ENCODE measurements at regions not wholly inside any gene's neighbourhood (a gene's known extent, or its start where the extent isn't known, plus 50 kb on each side); places are given as distances from the start of the nearest gene placed in this dataset.

DNA sequence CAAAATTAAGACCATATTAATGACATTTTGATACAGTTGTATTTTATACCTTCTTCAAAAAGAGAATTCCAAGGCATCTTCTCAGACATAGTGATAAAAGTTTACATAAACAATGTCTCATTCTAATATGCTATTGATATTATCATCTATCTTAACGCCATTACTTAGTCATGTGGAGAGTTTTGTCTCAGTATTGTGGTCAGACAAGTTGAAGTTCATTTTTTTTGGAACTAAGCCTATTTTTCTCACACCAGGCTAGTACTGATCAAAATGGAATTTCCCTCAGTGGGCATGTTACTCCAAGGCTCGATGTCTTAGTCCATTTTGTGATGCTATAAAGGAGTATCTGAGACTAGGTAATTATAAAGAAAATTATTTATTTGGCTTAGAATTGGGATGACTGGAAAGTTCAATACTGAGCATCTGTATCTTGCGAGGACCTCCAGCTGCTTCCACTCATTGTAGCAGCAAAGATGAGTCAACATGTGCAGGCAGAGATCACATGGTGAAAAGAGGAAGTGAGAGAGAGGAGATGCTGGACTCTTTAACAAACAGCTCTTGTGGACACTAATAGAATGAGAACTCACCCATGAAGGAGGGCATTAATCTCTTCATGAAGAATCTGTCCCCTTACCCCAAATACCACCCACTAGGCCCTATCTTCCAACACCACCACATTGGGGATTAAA is 825.5 kb upstream of the MANEA start:
- Histone ChIP-seq H3K27ac (ENCODE audit: low read depth, low read length) (no peak overlapping the region), H3K27me3 (ENCODE audit: insufficient read depth, low read length) (no peaks in the 10 kb centered on the region), H3K4me3 (ENCODE audit: low read length in 2 of 2) (no peak overlapping the region), H3K4me1 (ENCODE audit: insufficient read depth, low read length) (no peaks in the 10 kb centered on the region), H3K36me3 (ENCODE audit: insufficient read depth, low read length) (no peaks in the 10 kb centered on the region), H3K9me3 (ENCODE audit: control insufficient read depth in 1 of 2, low read length in 2 of 2) (no peaks in the 10 kb centered on the region)
- intact Hi-C loops (cut with micrococcal nuclease), result no loop called here
- Mint-ChIP-seq H3K36me3 (no peaks in the 10 kb centered on the region), H3K9me3 (peaks cover 0 to 25% (median 2%) of the 10 kb centered on the region in 8 donors), H3K27ac (no peak overlapping the region), H3K4me1 (no peaks in the 10 kb centered on the region), H3K4me3 (no peak overlapping the region), H3K27me3 (no peaks in the 10 kb centered on the region)
- ChIA-PET CTCF (ENCODE audit: partially characterized antibody) (no interaction called here), POLR2A (ENCODE audit: partially characterized antibody) (no interaction called here)
- DNase-seq, result no peak

DNA sequence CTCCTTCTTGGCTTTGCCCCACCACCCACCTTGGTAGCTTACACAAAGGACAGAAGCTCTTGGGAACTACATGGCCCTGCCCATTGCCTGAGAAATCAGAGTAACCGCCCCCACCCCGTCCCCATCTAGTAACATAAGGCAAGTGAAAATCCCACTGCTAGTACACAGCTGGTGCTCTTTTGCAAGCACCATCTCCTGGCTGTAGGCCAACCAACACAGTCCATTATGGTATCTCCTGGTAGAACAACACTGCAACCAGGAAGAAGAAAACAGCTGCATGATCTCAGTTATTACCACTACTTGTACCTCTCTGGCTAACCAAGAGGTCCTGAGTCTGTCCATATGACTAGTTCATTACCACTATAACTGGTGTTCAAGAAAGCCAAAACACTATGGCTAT is 841.1 kb upstream of the MANEA start:
- Mint-ChIP-seq H3K4me1 (no peaks in the 10 kb centered on the region), H3K27me3 (no peaks in the 10 kb centered on the region), H3K4me3 (no peak overlapping the region), H3K36me3 (no peaks in the 10 kb centered on the region), H3K27ac (no peak overlapping the region), H3K9me3 (peaks cover 0 to 13% (median 1%) of the 10 kb centered on the region in 8 donors)
- Histone ChIP-seq H3K4me3 (ENCODE audit: low read length in 2 of 2) (no peak overlapping the region), H3K9me3 (ENCODE audit: control insufficient read depth in 1 of 2, low read length in 2 of 2) (peaks cover 0 to 3% of the 10 kb centered on the region in 2 donors), H3K27me3 (ENCODE audit: insufficient read depth, low read length) (no peaks in the 10 kb centered on the region), H3K4me1 (ENCODE audit: insufficient read depth, low read length) (no peaks in the 10 kb centered on the region), H3K27ac (ENCODE audit: low read depth, low read length) (no peak overlapping the region), H3K36me3 (ENCODE audit: insufficient read depth, low read length) (no peaks in the 10 kb centered on the region)
- intact Hi-C loops (cut with micrococcal nuclease), result no loop called here
- CTCF ChIA-PET (ENCODE audit: partially characterized antibody), result no interaction called here
- no peak for DNase-seq
- POLR2A ChIA-PET (ENCODE audit: partially characterized antibody), result no interaction called here

DNA sequence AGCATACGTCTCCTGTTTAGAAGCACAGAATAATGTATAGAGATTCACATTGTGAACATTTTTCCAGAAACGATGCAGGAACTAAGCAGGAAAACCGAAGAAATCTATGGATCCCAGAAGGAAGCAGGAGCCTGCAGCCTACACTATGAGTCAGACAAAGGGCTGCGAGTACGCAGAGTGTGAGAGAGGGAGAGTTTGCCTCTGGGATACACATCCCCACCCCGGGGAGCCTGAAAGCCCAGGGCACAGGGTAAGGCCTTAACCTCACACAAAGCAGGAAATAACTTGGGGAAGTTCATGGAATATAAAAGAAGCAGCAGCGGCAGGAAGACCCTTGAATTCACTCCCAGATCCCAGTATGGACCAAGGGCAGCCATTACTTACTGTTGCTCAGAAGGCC is 842.1 kb upstream of the MANEA start:
- no peak overlapping the region for H3K4me3 Mint-ChIP-seq
- Histone ChIP-seq H3K27me3 (ENCODE audit: insufficient read depth, low read length) (no peaks in the 10 kb centered on the region), H3K4me3 (ENCODE audit: low read length in 2 of 2) (no peak overlapping the region), H3K36me3 (ENCODE audit: insufficient read depth, low read length) (no peaks in the 10 kb centered on the region), H3K27ac (ENCODE audit: low read depth, low read length) (no peak overlapping the region), H3K4me1 (ENCODE audit: insufficient read depth, low read length) (no peaks in the 10 kb centered on the region), H3K9me3 (ENCODE audit: control insufficient read depth in 1 of 2, low read length in 2 of 2) (peaks cover 0 to 3% of the 10 kb centered on the region in 2 donors)
- no peak overlapping the region for H3K27ac Mint-ChIP-seq
- intact Hi-C loops (cut with micrococcal nuclease), result no loop called here
- no peaks in the 10 kb centered on the region for H3K4me1 Mint-ChIP-seq
- H3K27me3 Mint-ChIP-seq, result no peaks in the 10 kb centered on the region
- no peak for DNase-seq
- ChIA-PET POLR2A (ENCODE audit: partially characterized antibody) (no interaction called here), CTCF (ENCODE audit: partially characterized antibody) (no interaction called here)
- H3K9me3 Mint-ChIP-seq, result peaks cover 0 to 6% (median 0%) of the 10 kb centered on the region in 8 donors
- no peaks in the 10 kb centered on the region for H3K36me3 Mint-ChIP-seq

DNA sequence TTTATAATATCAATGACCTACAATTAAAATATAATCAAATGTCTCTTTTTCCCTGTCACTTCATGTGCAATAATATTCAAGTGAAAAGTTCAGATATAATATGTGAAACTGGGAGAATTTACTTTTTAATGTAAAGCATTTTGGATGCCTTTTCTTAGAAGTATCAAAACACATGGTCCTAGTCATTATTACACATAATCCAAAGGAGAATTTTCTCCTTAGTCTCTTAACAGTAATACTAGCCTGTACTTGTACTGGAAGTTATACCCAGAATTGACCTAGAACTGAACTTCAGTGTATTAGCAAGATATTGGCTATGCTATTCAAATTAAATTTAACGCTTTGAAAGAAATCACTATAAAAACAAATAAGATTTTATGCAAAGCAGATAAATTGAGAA is 842.6 kb upstream of the MANEA start:
- Mint-ChIP-seq H3K36me3 (no peaks in the 10 kb centered on the region), H3K4me3 (no peak overlapping the region), H3K27me3 (no peaks in the 10 kb centered on the region), H3K9me3 (peaks cover 0 to 6% (median 0%) of the 10 kb centered on the region in 8 donors), H3K4me1 (no peaks in the 10 kb centered on the region), H3K27ac (no peak overlapping the region)
- Histone ChIP-seq H3K27ac (ENCODE audit: low read depth, low read length) (no peak overlapping the region), H3K27me3 (ENCODE audit: insufficient read depth, low read length) (no peaks in the 10 kb centered on the region), H3K36me3 (ENCODE audit: insufficient read depth, low read length) (no peaks in the 10 kb centered on the region), H3K4me3 (ENCODE audit: low read length in 2 of 2) (no peak overlapping the region), H3K4me1 (ENCODE audit: insufficient read depth, low read length) (no peaks in the 10 kb centered on the region), H3K9me3 (ENCODE audit: control insufficient read depth in 1 of 2, low read length in 2 of 2) (peaks cover 0 to 3% of the 10 kb centered on the region in 2 donors)
- CTCF ChIA-PET (ENCODE audit: partially characterized antibody), result no interaction called here
- no peak for DNase-seq
- POLR2A ChIA-PET (ENCODE audit: partially characterized antibody), result no interaction called here
- intact Hi-C loops (cut with micrococcal nuclease), result no loop called here

DNA sequence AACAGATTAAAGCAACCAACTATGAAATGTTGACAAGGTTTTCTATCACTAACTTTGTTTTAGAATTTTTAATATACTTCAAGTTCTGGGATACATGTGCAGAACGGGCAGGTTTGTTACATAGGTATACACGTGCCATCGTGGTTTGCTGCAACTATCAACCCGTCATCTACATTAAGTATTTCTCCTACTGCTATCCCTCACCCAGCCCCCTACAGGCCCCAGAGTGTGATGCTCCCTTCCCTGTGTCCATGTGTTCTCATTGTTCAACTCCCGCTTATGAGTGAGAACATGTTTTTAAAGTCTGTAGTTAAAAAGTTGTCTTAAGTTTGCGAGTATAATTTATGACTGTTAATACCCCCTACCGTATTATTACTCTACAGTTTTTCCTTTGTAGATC is 844.3 kb upstream of the MANEA start:
- Histone ChIP-seq H3K4me3 (ENCODE audit: low read length in 2 of 2) (no peak overlapping the region), H3K36me3 (ENCODE audit: insufficient read depth, low read length) (no peaks in the 10 kb centered on the region), H3K4me1 (ENCODE audit: insufficient read depth, low read length) (no peaks in the 10 kb centered on the region), H3K9me3 (ENCODE audit: control insufficient read depth in 1 of 2, low read length in 2 of 2) (peaks cover 0 to 3% of the 10 kb centered on the region in 2 donors), H3K27me3 (ENCODE audit: insufficient read depth, low read length) (no peaks in the 10 kb centered on the region), H3K27ac (ENCODE audit: low read depth, low read length) (no peak overlapping the region)
- Mint-ChIP-seq H3K36me3 (no peaks in the 10 kb centered on the region), H3K4me3 (no peak overlapping the region), H3K4me1 (no peaks in the 10 kb centered on the region), H3K27me3 (no peaks in the 10 kb centered on the region), H3K9me3 (peaks cover 3 to 9% (median 7%) of the 10 kb centered on the region in 8 donors), H3K27ac (no peak overlapping the region)
- CTCF ChIA-PET (ENCODE audit: partially characterized antibody), result no interaction called here
- intact Hi-C loops (cut with micrococcal nuclease), result no loop called here
- POLR2A ChIA-PET (ENCODE audit: partially characterized antibody), result no interaction called here
- DNase-seq, result no peak

DNA sequence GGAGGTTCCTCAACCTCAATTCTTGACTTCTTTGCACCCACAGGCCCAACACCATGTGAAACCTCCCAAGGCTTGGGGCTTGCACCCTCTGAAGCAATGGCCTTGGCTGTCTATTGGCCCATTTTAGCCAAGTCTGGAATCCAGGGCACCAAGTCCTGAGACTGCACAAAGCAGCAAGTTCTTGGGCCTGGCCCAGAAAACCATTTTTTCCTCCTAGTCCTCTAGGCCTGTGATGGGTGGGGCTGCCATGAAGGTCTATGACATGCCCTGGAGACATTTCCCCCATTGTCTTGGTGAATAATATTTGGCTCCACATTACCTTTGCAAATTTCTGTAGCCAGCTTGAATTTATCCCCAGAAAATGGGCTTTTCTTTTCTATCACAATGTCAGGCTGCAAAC is 849.6 kb upstream of the MANEA start:
- no peaks in the 10 kb centered on the region for H3K4me1 ChIP-seq (ENCODE audit: insufficient read depth, low read length)
- Mint-ChIP-seq H3K4me1 (no peaks in the 10 kb centered on the region), H3K36me3 (peaks cover 0 to 1% of the 10 kb centered on the region in 2 donors), H3K27ac (no peak overlapping the region), H3K4me3 (no peak overlapping the region), H3K27me3 (no peaks in the 10 kb centered on the region), H3K9me3 (peaks cover 7 to 29% (median 16%) of the 10 kb centered on the region in 8 donors)
- intact Hi-C loops (cut with micrococcal nuclease), result no loop called here
- CTCF ChIA-PET (ENCODE audit: partially characterized antibody), result no interaction called here
- DNase-seq, result no peak
- H3K36me3 ChIP-seq (ENCODE audit: insufficient read depth, low read length), result no peaks in the 10 kb centered on the region
- no peak overlapping the region for H3K27ac ChIP-seq (ENCODE audit: low read depth, low read length)
- H3K4me3 ChIP-seq (ENCODE audit: low read length in 2 of 2), result no peak overlapping the region
- no peaks in the 10 kb centered on the region for H3K27me3 ChIP-seq (ENCODE audit: insufficient read depth, low read length)
- POLR2A ChIA-PET (ENCODE audit: partially characterized antibody), result no interaction called here
- no peaks in the 10 kb centered on the region for H3K9me3 ChIP-seq (ENCODE audit: control insufficient read depth in 1 of 2, low read length in 2 of 2)

DNA sequence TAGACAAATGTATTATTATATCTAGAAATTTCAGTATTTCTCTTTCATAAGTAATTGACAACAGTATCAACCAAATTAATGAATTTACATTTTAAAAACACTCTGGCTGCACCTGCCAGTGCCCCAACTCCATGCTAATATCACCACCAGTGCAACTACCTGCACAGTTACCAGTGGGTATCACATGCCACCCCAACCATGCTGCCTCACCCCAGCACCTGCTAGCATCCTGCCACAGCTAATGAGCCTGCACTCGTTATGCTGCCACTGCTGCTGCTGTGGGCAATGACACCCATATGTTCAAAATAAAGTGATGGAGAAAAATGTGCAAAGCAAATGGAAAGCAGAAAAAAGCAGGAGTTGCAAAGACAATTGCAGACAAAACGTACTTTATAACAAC is 855.9 kb upstream of the MANEA start:
- DNase-seq, result no peak
- no peaks in the 10 kb centered on the region for H3K4me1 Mint-ChIP-seq
- H3K9me3 ChIP-seq (ENCODE audit: control insufficient read depth in 1 of 2, low read length in 2 of 2), result no peaks in the 10 kb centered on the region
- H3K36me3 ChIP-seq (ENCODE audit: insufficient read depth, low read length), result no peaks in the 10 kb centered on the region
- no peak overlapping the region for H3K27ac ChIP-seq (ENCODE audit: low read depth, low read length)
- H3K36me3 Mint-ChIP-seq, result peaks cover 0 to 1% of the 10 kb centered on the region in 2 donors
- intact Hi-C loops (cut with micrococcal nuclease), result no loop called here
- no peak overlapping the region for H3K4me3 ChIP-seq (ENCODE audit: low read length in 2 of 2)
- no peaks in the 10 kb centered on the region for H3K27me3 ChIP-seq (ENCODE audit: insufficient read depth, low read length)
- no peaks in the 10 kb centered on the region for H3K4me1 ChIP-seq (ENCODE audit: insufficient read depth, low read length)
- H3K27ac Mint-ChIP-seq, result no peak overlapping the region
- ChIA-PET CTCF (ENCODE audit: partially characterized antibody) (no interaction called here), POLR2A (ENCODE audit: partially characterized antibody) (no interaction called here)
- no peak overlapping the region for H3K4me3 Mint-ChIP-seq
- H3K9me3 Mint-ChIP-seq, result peaks cover 4 to 11% (median 8%) of the 10 kb centered on the region in 8 donors
- H3K27me3 Mint-ChIP-seq, result no peaks in the 10 kb centered on the region

DNA sequence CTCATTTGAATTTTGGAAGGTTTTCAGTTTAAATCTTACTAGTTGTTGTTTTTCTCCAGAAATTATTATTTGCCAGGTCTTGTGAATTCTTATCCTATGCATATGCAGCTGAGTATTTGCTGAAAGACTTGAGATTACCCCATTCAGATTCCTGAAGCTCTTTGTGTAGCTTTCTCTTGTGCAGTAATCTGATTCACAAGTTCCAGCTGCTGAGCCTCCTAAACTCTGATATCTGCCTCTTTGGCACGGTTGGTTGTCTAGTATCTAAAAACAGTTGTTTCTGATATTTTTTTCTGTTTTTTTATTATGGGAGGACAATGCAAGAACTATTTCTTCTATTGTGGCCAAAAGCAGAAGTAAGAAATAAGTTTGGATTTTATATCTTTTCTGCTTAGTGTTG is 863.9 kb upstream of the MANEA start:
- no peaks in the 10 kb centered on the region for H3K4me1 ChIP-seq (ENCODE audit: insufficient read depth, low read length)
- Mint-ChIP-seq H3K36me3 (no peaks in the 10 kb centered on the region), H3K4me3 (no peak overlapping the region), H3K9me3 (peaks cover 0 to 4% (median under 1%) of the 10 kb centered on the region in 8 donors), H3K27me3 (no peaks in the 10 kb centered on the region), H3K4me1 (no peaks in the 10 kb centered on the region), H3K27ac (no peak overlapping the region)
- ChIA-PET POLR2A (ENCODE audit: partially characterized antibody) (no interaction called here), CTCF (ENCODE audit: partially characterized antibody) (no interaction called here)
- no peak overlapping the region for H3K4me3 ChIP-seq (ENCODE audit: low read length in 2 of 2)
- H3K27ac ChIP-seq (ENCODE audit: low read depth, low read length), result no peak overlapping the region
- no peaks in the 10 kb centered on the region for H3K9me3 ChIP-seq (ENCODE audit: control insufficient read depth in 1 of 2, low read length in 2 of 2)
- intact Hi-C loops (cut with micrococcal nuclease), result no loop called here
- no peaks in the 10 kb centered on the region for H3K36me3 ChIP-seq (ENCODE audit: insufficient read depth, low read length)
- H3K27me3 ChIP-seq (ENCODE audit: insufficient read depth, low read length), result no peaks in the 10 kb centered on the region
- DNase-seq, result no peak

Data from CD4-positive, alpha-beta memory T cell (primary cell).